ENCODE measurements at regions not wholly inside any gene's neighbourhood (a gene's known extent, or its start where the extent isn't known, plus 50 kb on each side); places are given as distances from the start of the nearest gene placed in this dataset.
"Not testable (repeated sequence)": the region's sequence is repeated elsewhere in the genome, so short reads cannot be mapped to it uniquely, and the experiment has no call there.

GRCh38 chr2:87258887-87259286 lies 237.2 kb upstream of the PLGLB1 start:
- H3K4me3 ChIP-seq (ENCODE audit: low read depth, low read length); H3K27me3 ChIP-seq (ENCODE audit: control insufficient read depth, insufficient read depth, low read length); H3K36me3 ChIP-seq (ENCODE audit: control insufficient read depth, insufficient read depth, low read length); H3K27ac ChIP-seq (ENCODE audit: low read depth, low read length); DNase-seq (ENCODE audit: low read depth in 4 of 6, low spot score in 6 of 6); H3K4me1 ChIP-seq (ENCODE audit: control insufficient read depth, insufficient read depth, low read length); H3K9me3 ChIP-seq (ENCODE audit: control insufficient read depth, insufficient read depth, low read length): not testable (repeated sequence)
- no CpG with 5 or more reads among the region's 7 CpGs for WGBS (ENCODE audit: insufficient coverage)

DNA sequence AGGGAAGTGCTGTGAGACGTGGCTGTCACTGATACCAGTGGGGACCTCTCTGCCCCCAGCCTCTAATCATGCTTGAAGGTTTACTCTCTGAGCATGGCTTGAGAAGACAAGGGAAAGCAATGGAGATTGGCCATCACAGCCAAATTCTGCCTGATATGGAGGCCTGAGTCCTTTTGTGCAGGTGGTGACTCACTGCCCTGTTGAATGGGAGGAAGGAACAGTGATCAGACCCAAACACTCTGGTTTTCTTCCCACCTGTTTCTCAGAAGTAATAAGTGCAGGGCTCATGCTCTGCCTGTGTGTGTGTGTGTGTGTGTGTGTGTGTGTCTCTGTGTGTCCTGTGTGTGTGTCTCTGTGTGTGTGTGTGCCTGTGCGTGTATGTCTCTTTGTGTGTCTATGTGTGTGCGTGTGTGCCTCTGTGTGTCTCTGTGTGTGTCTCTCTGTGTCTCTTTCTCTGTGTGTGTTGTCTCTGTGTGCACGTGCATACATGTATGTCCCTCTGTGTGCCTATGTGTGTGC lies 240.6 kb upstream of the PLGLB1 start:
- H3K27me3 ChIP-seq (ENCODE audit: control insufficient read depth, insufficient read depth, low read length); H3K4me1 ChIP-seq (ENCODE audit: control insufficient read depth, insufficient read depth, low read length); DNase-seq (ENCODE audit: low read depth in 4 of 6, low spot score in 6 of 6); H3K9me3 ChIP-seq (ENCODE audit: control insufficient read depth, insufficient read depth, low read length); H3K36me3 ChIP-seq (ENCODE audit: control insufficient read depth, insufficient read depth, low read length); H3K4me3 ChIP-seq (ENCODE audit: low read depth, low read length); H3K27ac ChIP-seq (ENCODE audit: low read depth, low read length): not testable (repeated sequence)
- WGBS (ENCODE audit: insufficient coverage), result no CpG with 5 or more reads among the region's 4 CpGs

- not testable (repeated sequence) for H3K9me3 ChIP-seq (ENCODE audit: control insufficient read depth, insufficient read depth, low read length); DNase-seq (ENCODE audit: low read depth in 4 of 6, low spot score in 6 of 6); H3K27me3 ChIP-seq (ENCODE audit: control insufficient read depth, insufficient read depth, low read length); H3K4me1 ChIP-seq (ENCODE audit: control insufficient read depth, insufficient read depth, low read length); H3K4me3 ChIP-seq (ENCODE audit: low read depth, low read length); H3K36me3 ChIP-seq (ENCODE audit: control insufficient read depth, insufficient read depth, low read length); H3K27ac ChIP-seq (ENCODE audit: low read depth, low read length)
- WGBS (ENCODE audit: insufficient coverage), result no CpG with 5 or more reads among the region's 3 CpGs
Measured at GRCh38 chr2:87263868-87264518, 242.3 kb upstream of the PLGLB1 start.

GRCh38 chr2:87275192-87275591 lies 253.5 kb upstream of the PLGLB1 start:
- not testable (repeated sequence) for H3K36me3 ChIP-seq (ENCODE audit: control insufficient read depth, insufficient read depth, low read length); H3K27ac ChIP-seq (ENCODE audit: low read depth, low read length); H3K4me3 ChIP-seq (ENCODE audit: low read depth, low read length); H3K27me3 ChIP-seq (ENCODE audit: control insufficient read depth, insufficient read depth, low read length); DNase-seq (ENCODE audit: low read depth in 4 of 6, low spot score in 6 of 6); H3K9me3 ChIP-seq (ENCODE audit: control insufficient read depth, insufficient read depth, low read length); H3K4me1 ChIP-seq (ENCODE audit: control insufficient read depth, insufficient read depth, low read length)
- no CpG with 5 or more reads among the region's 2 CpGs for WGBS (ENCODE audit: insufficient coverage)

- H3K4me1 ChIP-seq (ENCODE audit: control insufficient read depth, insufficient read depth, low read length); H3K36me3 ChIP-seq (ENCODE audit: control insufficient read depth, insufficient read depth, low read length); DNase-seq (ENCODE audit: low read depth in 4 of 6, low spot score in 6 of 6); H3K9me3 ChIP-seq (ENCODE audit: control insufficient read depth, insufficient read depth, low read length); H3K27me3 ChIP-seq (ENCODE audit: control insufficient read depth, insufficient read depth, low read length); H3K27ac ChIP-seq (ENCODE audit: low read depth, low read length); H3K4me3 ChIP-seq (ENCODE audit: low read depth, low read length): not testable (repeated sequence)
- no CpG with 5 or more reads among the region's 5 CpGs for WGBS (ENCODE audit: insufficient coverage)
Measured at GRCh38 chr2:87275974-87276629, 254.5 kb upstream of the PLGLB1 start.

DNA sequence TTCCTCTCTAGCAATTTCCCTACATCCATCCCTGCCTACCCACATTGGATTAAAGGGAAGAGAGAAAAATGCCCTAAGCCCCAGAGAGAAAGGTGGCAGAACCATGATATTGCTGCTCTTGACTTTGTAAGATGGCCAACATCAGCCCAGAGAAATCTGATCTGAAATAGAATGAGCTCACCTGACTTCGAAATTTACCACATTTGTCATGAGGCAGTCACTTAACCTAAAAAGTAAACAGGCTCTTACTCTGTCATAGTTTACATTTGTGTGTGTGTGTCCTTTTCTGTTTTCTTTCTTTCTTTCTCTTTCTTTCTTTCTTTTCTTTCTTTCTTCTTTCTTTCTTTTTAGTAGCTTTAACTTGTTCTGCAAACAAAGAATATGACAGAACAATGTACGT lies 255.0 kb upstream of the PLGLB1 start:
- H3K4me1 ChIP-seq (ENCODE audit: control insufficient read depth, insufficient read depth, low read length); H3K27ac ChIP-seq (ENCODE audit: low read depth, low read length); DNase-seq (ENCODE audit: low read depth in 4 of 6, low spot score in 6 of 6); H3K36me3 ChIP-seq (ENCODE audit: control insufficient read depth, insufficient read depth, low read length); H3K9me3 ChIP-seq (ENCODE audit: control insufficient read depth, insufficient read depth, low read length); H3K4me3 ChIP-seq (ENCODE audit: low read depth, low read length); H3K27me3 ChIP-seq (ENCODE audit: control insufficient read depth, insufficient read depth, low read length): not testable (repeated sequence)
- no CpG with 5 or more reads among the region's 2 CpGs for WGBS (ENCODE audit: insufficient coverage)

- H3K4me3 ChIP-seq (ENCODE audit: low read depth, low read length); H3K27ac ChIP-seq (ENCODE audit: low read depth, low read length); H3K4me1 ChIP-seq (ENCODE audit: control insufficient read depth, insufficient read depth, low read length); H3K27me3 ChIP-seq (ENCODE audit: control insufficient read depth, insufficient read depth, low read length); H3K9me3 ChIP-seq (ENCODE audit: control insufficient read depth, insufficient read depth, low read length); DNase-seq (ENCODE audit: low read depth in 4 of 6, low spot score in 6 of 6); H3K36me3 ChIP-seq (ENCODE audit: control insufficient read depth, insufficient read depth, low read length): not testable (repeated sequence)
- no CpG with 5 or more reads among the region's 3 CpGs for WGBS (ENCODE audit: insufficient coverage)
Measured at GRCh38 chr2:87277734-87278133, 256.1 kb upstream of the PLGLB1 start.

- not testable (repeated sequence) for H3K27ac ChIP-seq (ENCODE audit: low read depth, low read length); DNase-seq (ENCODE audit: low read depth in 4 of 6, low spot score in 6 of 6); H3K9me3 ChIP-seq (ENCODE audit: control insufficient read depth, insufficient read depth, low read length); H3K27me3 ChIP-seq (ENCODE audit: control insufficient read depth, insufficient read depth, low read length); H3K4me1 ChIP-seq (ENCODE audit: control insufficient read depth, insufficient read depth, low read length); H3K4me3 ChIP-seq (ENCODE audit: low read depth, low read length); H3K36me3 ChIP-seq (ENCODE audit: control insufficient read depth, insufficient read depth, low read length)
- WGBS (ENCODE audit: insufficient coverage), result no CpG with 5 or more reads among the region's 10 CpGs
Measured at GRCh38 chr2:87280596-87281355, 259.1 kb upstream of the PLGLB1 start.

DNA sequence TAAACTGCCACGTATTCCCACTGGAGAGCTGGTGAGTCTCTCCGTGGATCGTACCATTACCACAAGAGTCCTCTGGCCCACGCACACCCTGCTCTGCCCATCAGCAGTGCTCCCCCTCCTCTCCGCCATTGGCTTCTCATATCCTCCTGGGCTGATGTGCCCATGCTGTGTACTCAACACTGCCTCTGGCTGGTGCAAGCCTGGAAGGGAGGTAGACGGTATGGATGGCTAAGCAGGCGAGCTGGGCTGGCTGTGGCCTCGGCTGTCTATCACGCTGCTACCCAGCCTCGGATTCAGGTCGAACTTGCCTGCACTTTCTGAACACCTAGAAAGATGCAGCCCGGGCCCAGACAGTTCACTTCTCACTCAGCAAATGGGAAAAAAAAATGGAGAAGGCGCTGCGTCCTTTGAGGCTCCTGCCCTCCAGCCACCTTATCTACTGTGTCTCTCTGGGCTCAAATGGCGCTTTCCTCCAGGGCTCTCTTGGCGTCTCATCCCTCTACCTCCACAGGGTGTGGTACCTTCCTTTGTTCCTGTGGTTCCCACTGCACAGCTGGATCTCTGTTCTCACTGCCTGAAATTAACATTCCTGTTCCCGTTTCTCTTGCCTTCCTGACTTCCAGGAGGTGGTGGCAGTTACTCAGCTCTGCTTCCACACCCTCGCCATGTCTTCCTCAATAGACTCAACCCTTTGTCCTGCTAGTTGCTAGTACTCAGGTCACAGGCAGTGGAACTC lies 262.3 kb upstream of the PLGLB1 start:
- H3K36me3 ChIP-seq (ENCODE audit: control insufficient read depth, insufficient read depth, low read length); H3K27me3 ChIP-seq (ENCODE audit: control insufficient read depth, insufficient read depth, low read length); H3K27ac ChIP-seq (ENCODE audit: low read depth, low read length); H3K9me3 ChIP-seq (ENCODE audit: control insufficient read depth, insufficient read depth, low read length); DNase-seq (ENCODE audit: low read depth in 4 of 6, low spot score in 6 of 6); H3K4me1 ChIP-seq (ENCODE audit: control insufficient read depth, insufficient read depth, low read length); H3K4me3 ChIP-seq (ENCODE audit: low read depth, low read length): not testable (repeated sequence)
- WGBS (ENCODE audit: insufficient coverage), result 94% methylated on average over 12 of the region's 18 CpGs

Data from spinal cord (tissue), 9 donors.